ENCODE measurements at regions not wholly inside any gene's neighbourhood (a gene's known extent, or its start where the extent isn't known, plus 50 kb on each side); places are given as distances from the start of the nearest gene placed in this dataset.

DNA sequence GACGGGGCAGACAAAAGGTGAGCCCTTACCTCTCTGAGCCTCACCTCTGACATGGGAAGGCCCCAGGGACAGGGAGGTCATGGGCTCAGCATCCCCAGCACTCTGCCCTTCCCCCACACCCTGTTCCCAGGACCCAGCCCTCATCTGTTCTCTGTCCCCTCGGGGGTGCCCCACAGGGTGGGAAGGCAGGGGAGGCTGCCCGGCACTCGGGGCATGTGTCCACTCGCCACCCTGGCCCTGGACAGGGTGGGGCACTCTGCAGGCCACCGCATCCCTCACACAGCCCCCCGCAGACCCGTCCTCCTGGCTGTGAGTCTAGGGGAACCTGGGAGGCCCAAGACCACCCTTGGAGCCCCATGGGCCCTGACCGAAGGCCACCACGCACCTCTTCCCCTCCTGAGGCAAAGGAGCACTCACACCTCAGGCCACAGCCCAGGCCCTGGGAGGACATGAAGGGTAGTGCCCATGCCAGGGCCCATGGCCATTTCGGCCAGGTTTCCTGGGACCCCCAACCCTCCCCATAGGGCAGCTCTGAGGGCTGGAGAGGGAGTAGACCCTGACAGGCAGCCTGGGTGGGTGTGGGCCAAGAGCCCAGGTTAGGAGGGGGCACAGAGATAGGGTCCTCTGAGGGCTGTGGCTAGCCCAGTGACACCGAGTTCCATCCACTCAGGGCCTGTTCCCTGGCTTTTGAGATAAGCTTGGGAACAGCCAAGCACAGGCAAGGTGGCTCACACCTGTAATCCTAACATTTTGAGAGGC is 193.1 kb downstream of the IGLL1 start:
- TF ChIP-seq POLR2A (IDR thresholded peaks at IDR 0.05; ENCODE audit: low read length) (no peak), GATA1 (IDR thresholded peaks at IDR 0.05; ENCODE audit: low read depth, low read length) (no peak)
